Liver (tissue), 2 donors: ENCODE measurements at regions not wholly inside any gene's neighbourhood (a gene's known extent, or its start where the extent isn't known, plus 50 kb on each side); places are given as distances from the start of the nearest gene placed in this dataset.

ENCODE experiments used
- CTCF ChIP-seq: fragments of 150-350 bp; IDR thresholded peaks from 2 replicates; pipeline ENCODE4 v1.5.1; 2017; ENCODE audit warnings: improper control_type of control experiment, low read depth, low read length; ENCODE audit not compliant: missing input control
- MAX ChIP-seq: IDR thresholded peaks from 2 replicates; pipeline ENCODE4 v1.6.1; 2016; ENCODE audit warnings: antibody characterized with exemption
- REST ChIP-seq: IDR thresholded peaks from 2 replicates; pipeline ENCODE4 v1.6.1; 2016; ENCODE audit warnings: antibody characterized with exemption, mild to moderate bottlenecking
- donor health status: healthy.

GRCh38 chr10:33780961-33781360, 446.5 kb upstream of the NRP1 start:
- TF ChIP-seq CTCF (no peak), REST (no peak), MAX (no peak)
